ENCODE measurements at regions not wholly inside any gene's neighbourhood (a gene's known extent, or its start where the extent isn't known, plus 50 kb on each side); places are given as distances from the start of the nearest gene placed in this dataset.
"Not testable (repeated sequence)": the region's sequence is repeated elsewhere in the genome, so short reads cannot be mapped to it uniquely, and the experiment has no call there.

DNA sequence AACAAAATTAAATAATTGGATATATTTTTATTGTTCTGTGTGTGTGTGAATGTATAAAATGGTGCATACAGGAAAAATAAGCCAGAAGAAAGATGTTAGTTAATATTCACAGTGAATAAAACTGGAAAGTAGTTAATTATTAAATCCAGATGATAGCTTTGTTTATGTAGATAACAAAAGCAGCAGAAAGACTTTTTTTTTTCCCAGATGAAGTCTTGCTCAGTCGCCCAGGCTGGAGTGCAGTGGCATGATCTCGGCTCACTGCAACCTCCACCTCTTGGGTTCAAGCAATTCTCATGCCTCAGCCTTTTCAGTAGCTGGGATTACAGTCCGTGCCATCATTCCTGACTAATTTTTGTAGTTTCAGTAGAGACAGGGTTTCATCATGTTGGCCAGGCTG is 140.1 kb downstream of the ZNF486 start:
- Histone ChIP-seq H3K9ac (ENCODE audit: low read depth in 1 of 2, low read length in 2 of 2) (no peak overlapping the region), H3K9me3 (ENCODE audit: control insufficient read depth in 2 of 2, low read length in 2 of 2) (peaks cover 0 to 3% of the 10 kb centered on the region in 2 donors), H3K36me3 (ENCODE audit: control insufficient read depth in 2 of 2, insufficient read depth in 2 of 2, low read length in 2 of 2) (no peaks in the 10 kb centered on the region), H3K27ac (ENCODE audit: low read depth in 2 of 2, low read length in 2 of 2) (no peak overlapping the region), H3K4me3 (ENCODE audit: low read length in 2 of 2) (no peak overlapping the region), H3K4me1 (ENCODE audit: control insufficient read depth in 2 of 2, insufficient read depth in 2 of 2, low read length in 2 of 2) (no peaks in the 10 kb centered on the region), H3K27me3 (ENCODE audit: control insufficient read depth in 2 of 2, insufficient read depth in 2 of 2, low read length in 2 of 2) (no peaks in the 10 kb centered on the region)

DNA sequence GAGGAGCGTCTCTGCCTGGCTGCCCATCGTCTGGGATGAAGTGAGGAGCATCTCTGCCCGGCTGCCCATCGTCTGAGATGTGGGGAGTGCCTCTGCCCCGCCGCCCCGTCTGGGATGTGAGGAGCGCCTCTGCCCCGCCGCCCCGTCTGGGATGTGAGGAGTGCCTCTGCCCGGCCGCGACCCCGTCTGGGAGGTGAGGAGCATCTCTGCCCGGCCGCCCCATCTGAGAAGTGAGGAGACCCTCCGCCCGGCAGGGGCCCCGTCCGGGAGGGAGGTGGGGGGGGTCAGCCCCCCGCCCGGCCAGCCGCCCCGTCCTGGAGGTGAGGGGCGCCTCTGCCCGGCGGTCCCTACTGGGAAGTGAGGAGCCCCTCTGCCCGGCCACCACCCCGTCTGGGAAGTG is 129.3 kb downstream of the ZNF486 start:
- H3K9me3 ChIP-seq (ENCODE audit: control insufficient read depth in 2 of 2, low read length in 2 of 2); H3K36me3 ChIP-seq (ENCODE audit: control insufficient read depth in 2 of 2, insufficient read depth in 2 of 2, low read length in 2 of 2); H3K9ac ChIP-seq (ENCODE audit: low read depth in 1 of 2, low read length in 2 of 2); H3K27me3 ChIP-seq (ENCODE audit: control insufficient read depth in 2 of 2, insufficient read depth in 2 of 2, low read length in 2 of 2); H3K4me3 ChIP-seq (ENCODE audit: low read length in 2 of 2); H3K4me1 ChIP-seq (ENCODE audit: control insufficient read depth in 2 of 2, insufficient read depth in 2 of 2, low read length in 2 of 2); H3K27ac ChIP-seq (ENCODE audit: low read depth in 2 of 2, low read length in 2 of 2): not testable (repeated sequence)

DNA sequence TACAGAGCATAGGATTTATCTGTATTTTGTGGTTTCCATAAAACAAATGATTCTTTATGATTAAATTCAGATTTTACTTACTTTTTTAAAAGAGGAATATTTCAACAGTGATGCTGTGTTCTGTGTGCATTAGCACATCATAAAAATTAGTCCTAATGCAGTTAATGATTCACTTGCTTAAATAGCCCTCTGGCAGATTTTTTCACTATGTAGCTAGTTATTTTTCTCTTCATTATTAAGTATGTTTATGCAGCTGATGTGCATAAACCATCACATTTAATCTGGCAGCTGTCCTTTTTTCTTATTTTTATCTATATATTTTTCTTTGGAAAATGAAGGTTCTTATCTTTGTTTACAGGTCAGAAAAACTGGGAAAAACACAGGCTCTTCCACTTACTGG is 127.2 kb downstream of the ZNF486 start:
- no peaks in the 10 kb centered on the region for H3K36me3 ChIP-seq (ENCODE audit: control insufficient read depth in 2 of 2, insufficient read depth in 2 of 2, low read length in 2 of 2)
- H3K27ac ChIP-seq (ENCODE audit: low read depth in 2 of 2, low read length in 2 of 2), result no peak overlapping the region
- H3K9me3 ChIP-seq (ENCODE audit: control insufficient read depth in 2 of 2, low read length in 2 of 2), result no peaks in the 10 kb centered on the region
- H3K4me1 ChIP-seq (ENCODE audit: control insufficient read depth in 2 of 2, insufficient read depth in 2 of 2, low read length in 2 of 2), result no peaks in the 10 kb centered on the region
- H3K9ac ChIP-seq (ENCODE audit: low read depth in 1 of 2, low read length in 2 of 2), result no peak overlapping the region
- no peak overlapping the region for H3K4me3 ChIP-seq (ENCODE audit: low read length in 2 of 2)
- H3K27me3 ChIP-seq (ENCODE audit: control insufficient read depth in 2 of 2, insufficient read depth in 2 of 2, low read length in 2 of 2), result no peaks in the 10 kb centered on the region

DNA sequence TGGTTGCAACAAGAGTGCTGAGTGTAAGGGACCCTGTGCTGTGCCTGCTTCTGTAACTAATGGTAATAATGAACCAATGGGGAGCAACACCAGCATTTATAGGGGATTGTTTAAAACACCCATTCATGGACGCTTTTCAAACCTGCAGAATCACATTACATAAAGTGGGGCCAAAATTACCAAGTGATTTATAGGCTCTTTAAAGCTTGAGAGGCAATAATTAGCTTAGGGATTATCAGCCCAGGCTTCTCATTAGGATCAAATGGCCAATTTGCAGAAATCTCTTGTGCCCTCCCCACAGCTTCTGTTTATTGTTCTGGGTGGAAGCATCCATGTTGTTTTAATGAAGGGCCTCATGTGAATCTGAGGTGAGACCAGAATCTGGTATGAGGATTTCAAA is 125.5 kb downstream of the ZNF486 start:
- not testable (repeated sequence) for H3K27me3 ChIP-seq (ENCODE audit: control insufficient read depth in 2 of 2, insufficient read depth in 2 of 2, low read length in 2 of 2); H3K36me3 ChIP-seq (ENCODE audit: control insufficient read depth in 2 of 2, insufficient read depth in 2 of 2, low read length in 2 of 2); H3K4me1 ChIP-seq (ENCODE audit: control insufficient read depth in 2 of 2, insufficient read depth in 2 of 2, low read length in 2 of 2); H3K9ac ChIP-seq (ENCODE audit: low read depth in 1 of 2, low read length in 2 of 2); H3K9me3 ChIP-seq (ENCODE audit: control insufficient read depth in 2 of 2, low read length in 2 of 2); H3K27ac ChIP-seq (ENCODE audit: low read depth in 2 of 2, low read length in 2 of 2); H3K4me3 ChIP-seq (ENCODE audit: low read length in 2 of 2)

DNA sequence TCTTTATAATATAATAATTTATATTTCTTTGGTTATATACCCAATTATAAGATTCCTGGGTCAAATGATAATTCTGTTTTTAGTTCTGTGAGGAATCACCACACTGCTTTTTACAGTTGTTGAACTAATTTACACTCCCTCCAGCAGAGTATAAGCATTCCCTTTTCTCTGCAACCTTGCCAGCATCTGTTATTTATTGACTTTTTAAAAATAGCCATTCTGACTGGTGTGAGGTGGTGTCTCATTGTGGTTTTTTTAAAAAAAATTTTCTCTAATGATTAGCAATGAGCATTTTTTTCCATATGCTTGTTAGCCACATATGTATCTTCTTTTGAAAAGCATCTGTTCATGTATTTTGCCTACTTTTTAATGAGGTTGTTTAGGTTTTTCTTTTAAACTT is 122.2 kb downstream of the ZNF486 start:
- H3K4me1 ChIP-seq (ENCODE audit: control insufficient read depth in 2 of 2, insufficient read depth in 2 of 2, low read length in 2 of 2), result no peaks in the 10 kb centered on the region
- no peaks in the 10 kb centered on the region for H3K36me3 ChIP-seq (ENCODE audit: control insufficient read depth in 2 of 2, insufficient read depth in 2 of 2, low read length in 2 of 2)
- H3K9ac ChIP-seq (ENCODE audit: low read depth in 1 of 2, low read length in 2 of 2), result no peak overlapping the region
- H3K4me3 ChIP-seq (ENCODE audit: low read length in 2 of 2), result no peak overlapping the region
- no peaks in the 10 kb centered on the region for H3K27me3 ChIP-seq (ENCODE audit: control insufficient read depth in 2 of 2, insufficient read depth in 2 of 2, low read length in 2 of 2)
- no peak overlapping the region for H3K27ac ChIP-seq (ENCODE audit: low read depth in 2 of 2, low read length in 2 of 2)
- H3K9me3 ChIP-seq (ENCODE audit: control insufficient read depth in 2 of 2, low read length in 2 of 2), result no peaks in the 10 kb centered on the region

DNA sequence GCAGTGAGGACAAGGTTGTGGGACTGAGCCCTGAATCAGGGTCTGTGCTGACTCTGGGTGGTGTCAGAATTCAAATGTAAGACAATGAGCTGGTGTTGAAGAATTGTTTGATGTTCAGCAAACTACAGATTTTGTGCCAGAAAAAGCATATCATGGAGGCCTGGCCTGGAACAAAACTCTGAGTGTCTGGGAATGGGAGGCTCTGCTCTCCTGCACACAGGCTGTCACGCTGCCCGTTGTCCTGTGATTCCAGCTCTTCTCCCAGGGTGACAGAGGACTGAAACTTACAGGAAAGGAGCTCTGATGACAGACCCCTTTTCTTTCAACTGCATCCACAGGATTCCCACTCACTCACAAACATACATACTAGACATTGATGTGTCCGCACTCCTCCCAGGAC is 120.1 kb downstream of the ZNF486 start:
- Histone ChIP-seq H3K4me3 (ENCODE audit: low read length in 2 of 2) (no peak overlapping the region), H3K9ac (ENCODE audit: low read depth in 1 of 2, low read length in 2 of 2) (no peak overlapping the region)

DNA sequence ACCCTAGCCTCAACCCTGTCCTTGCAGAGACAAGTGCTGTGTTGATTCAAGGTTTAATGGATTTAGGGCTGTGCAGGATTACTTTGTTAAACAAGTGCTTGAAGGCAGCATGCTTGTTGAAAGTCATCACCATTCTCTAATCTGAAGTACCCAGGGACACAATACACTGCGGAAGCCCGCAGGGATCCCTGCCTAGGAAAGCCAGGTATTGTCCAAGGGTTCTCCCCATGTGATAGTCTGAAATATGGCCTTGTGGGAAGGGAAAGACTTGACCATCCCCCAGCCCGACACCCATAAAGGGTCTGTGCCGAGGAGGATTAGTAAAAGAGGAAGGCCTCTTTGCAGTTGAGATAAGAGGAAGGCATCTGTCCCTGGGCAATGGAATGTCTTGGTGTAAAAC is 118.9 kb downstream of the ZNF486 start:
- H3K27me3 ChIP-seq (ENCODE audit: control insufficient read depth in 2 of 2, insufficient read depth in 2 of 2, low read length in 2 of 2); H3K4me3 ChIP-seq (ENCODE audit: low read length in 2 of 2); H3K4me1 ChIP-seq (ENCODE audit: control insufficient read depth in 2 of 2, insufficient read depth in 2 of 2, low read length in 2 of 2); H3K27ac ChIP-seq (ENCODE audit: low read depth in 2 of 2, low read length in 2 of 2); H3K36me3 ChIP-seq (ENCODE audit: control insufficient read depth in 2 of 2, insufficient read depth in 2 of 2, low read length in 2 of 2); H3K9me3 ChIP-seq (ENCODE audit: control insufficient read depth in 2 of 2, low read length in 2 of 2); H3K9ac ChIP-seq (ENCODE audit: low read depth in 1 of 2, low read length in 2 of 2): not testable (repeated sequence)

More for the DNA sequence above, 120.1 kb downstream of the ZNF486 start:
- no peaks in the 10 kb centered on the region for H3K9me3 ChIP-seq (ENCODE audit: control insufficient read depth in 2 of 2, low read length in 2 of 2)
- H3K4me1 ChIP-seq (ENCODE audit: control insufficient read depth in 2 of 2, insufficient read depth in 2 of 2, low read length in 2 of 2), result no peaks in the 10 kb centered on the region
- H3K27me3 ChIP-seq (ENCODE audit: control insufficient read depth in 2 of 2, insufficient read depth in 2 of 2, low read length in 2 of 2), result no peaks in the 10 kb centered on the region
- no peak overlapping the region for H3K27ac ChIP-seq (ENCODE audit: low read depth in 2 of 2, low read length in 2 of 2)
- no peaks in the 10 kb centered on the region for H3K36me3 ChIP-seq (ENCODE audit: control insufficient read depth in 2 of 2, insufficient read depth in 2 of 2, low read length in 2 of 2)

DNA sequence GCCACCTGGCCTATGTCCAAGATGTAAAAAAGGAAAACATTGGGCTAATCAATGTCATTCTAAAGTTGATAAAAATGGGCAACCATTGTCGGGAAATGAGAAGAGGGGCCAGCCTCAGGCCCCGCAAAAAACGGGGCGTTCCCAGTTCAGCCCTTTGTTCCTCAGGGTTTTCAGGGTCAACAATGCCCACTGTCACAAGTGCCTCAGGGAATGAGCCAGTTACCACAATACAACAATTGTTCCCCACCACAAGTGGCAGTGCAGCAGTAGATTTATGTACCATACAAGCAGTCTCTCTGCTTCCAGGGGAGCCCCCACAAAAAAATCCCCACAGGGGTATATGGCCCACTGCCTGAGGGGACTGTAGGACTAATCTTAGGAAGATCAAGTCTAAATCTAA is 112.5 kb downstream of the ZNF486 start:
- Histone ChIP-seq H3K9ac (ENCODE audit: low read depth in 1 of 2, low read length in 2 of 2) (no peak overlapping the region), H3K4me1 (ENCODE audit: control insufficient read depth in 2 of 2, insufficient read depth in 2 of 2, low read length in 2 of 2) (no peaks in the 10 kb centered on the region), H3K27ac (ENCODE audit: low read depth in 2 of 2, low read length in 2 of 2) (no peak overlapping the region), H3K9me3 (ENCODE audit: control insufficient read depth in 2 of 2, low read length in 2 of 2) (no peaks in the 10 kb centered on the region), H3K4me3 (ENCODE audit: low read length in 2 of 2) (no peak overlapping the region), H3K36me3 (ENCODE audit: control insufficient read depth in 2 of 2, insufficient read depth in 2 of 2, low read length in 2 of 2) (no peaks in the 10 kb centered on the region), H3K27me3 (ENCODE audit: control insufficient read depth in 2 of 2, insufficient read depth in 2 of 2, low read length in 2 of 2) (no peaks in the 10 kb centered on the region)

DNA sequence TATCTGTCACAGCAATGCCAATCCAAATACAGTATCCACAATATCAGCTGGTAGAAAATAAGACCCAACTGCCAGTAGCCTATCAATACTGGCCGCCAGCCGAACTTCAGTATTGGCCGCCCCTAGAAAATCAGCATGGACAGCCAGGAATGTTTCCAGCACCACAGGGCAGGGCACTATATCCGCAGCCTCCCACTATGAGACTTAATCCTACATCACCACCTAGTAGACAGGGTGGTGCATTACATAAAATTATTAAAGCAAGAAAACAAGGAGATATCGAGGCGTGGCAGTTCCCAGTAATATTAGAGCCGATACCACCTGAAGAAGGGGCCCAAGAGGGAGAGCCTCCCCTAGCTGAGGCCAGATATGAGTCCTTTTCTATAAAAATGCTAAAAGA is 111.3 kb downstream of the ZNF486 start:
- Histone ChIP-seq H3K9me3 (ENCODE audit: control insufficient read depth in 2 of 2, low read length in 2 of 2) (no peaks in the 10 kb centered on the region), H3K36me3 (ENCODE audit: control insufficient read depth in 2 of 2, insufficient read depth in 2 of 2, low read length in 2 of 2) (no peaks in the 10 kb centered on the region), H3K4me3 (ENCODE audit: low read length in 2 of 2) (no peak overlapping the region), H3K9ac (ENCODE audit: low read depth in 1 of 2, low read length in 2 of 2) (no peak overlapping the region), H3K27ac (ENCODE audit: low read depth in 2 of 2, low read length in 2 of 2) (no peak overlapping the region), H3K4me1 (ENCODE audit: control insufficient read depth in 2 of 2, insufficient read depth in 2 of 2, low read length in 2 of 2) (no peaks in the 10 kb centered on the region), H3K27me3 (ENCODE audit: control insufficient read depth in 2 of 2, insufficient read depth in 2 of 2, low read length in 2 of 2) (no peaks in the 10 kb centered on the region)

DNA sequence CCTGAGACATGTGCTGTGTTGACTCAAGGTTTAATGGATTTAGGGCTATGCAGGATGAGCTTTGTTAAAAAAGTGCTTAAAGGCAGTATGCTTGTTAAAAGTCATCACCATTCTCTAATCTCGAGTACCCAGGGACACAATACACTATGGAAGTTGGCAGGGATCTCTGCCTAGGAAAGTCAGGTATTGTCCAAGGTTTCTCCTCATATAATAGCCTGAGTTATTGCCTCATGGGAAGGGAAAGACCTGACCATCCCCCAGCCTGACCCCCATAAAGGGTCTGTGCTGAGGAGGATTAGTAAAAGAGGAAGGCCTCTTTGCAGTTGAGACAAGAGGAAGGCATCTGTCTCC is 109.7 kb downstream of the ZNF486 start:
- H3K36me3 ChIP-seq (ENCODE audit: control insufficient read depth in 2 of 2, insufficient read depth in 2 of 2, low read length in 2 of 2); H3K9me3 ChIP-seq (ENCODE audit: control insufficient read depth in 2 of 2, low read length in 2 of 2); H3K9ac ChIP-seq (ENCODE audit: low read depth in 1 of 2, low read length in 2 of 2); H3K4me1 ChIP-seq (ENCODE audit: control insufficient read depth in 2 of 2, insufficient read depth in 2 of 2, low read length in 2 of 2); H3K27me3 ChIP-seq (ENCODE audit: control insufficient read depth in 2 of 2, insufficient read depth in 2 of 2, low read length in 2 of 2); H3K27ac ChIP-seq (ENCODE audit: low read depth in 2 of 2, low read length in 2 of 2); H3K4me3 ChIP-seq (ENCODE audit: low read length in 2 of 2): not testable (repeated sequence)

DNA sequence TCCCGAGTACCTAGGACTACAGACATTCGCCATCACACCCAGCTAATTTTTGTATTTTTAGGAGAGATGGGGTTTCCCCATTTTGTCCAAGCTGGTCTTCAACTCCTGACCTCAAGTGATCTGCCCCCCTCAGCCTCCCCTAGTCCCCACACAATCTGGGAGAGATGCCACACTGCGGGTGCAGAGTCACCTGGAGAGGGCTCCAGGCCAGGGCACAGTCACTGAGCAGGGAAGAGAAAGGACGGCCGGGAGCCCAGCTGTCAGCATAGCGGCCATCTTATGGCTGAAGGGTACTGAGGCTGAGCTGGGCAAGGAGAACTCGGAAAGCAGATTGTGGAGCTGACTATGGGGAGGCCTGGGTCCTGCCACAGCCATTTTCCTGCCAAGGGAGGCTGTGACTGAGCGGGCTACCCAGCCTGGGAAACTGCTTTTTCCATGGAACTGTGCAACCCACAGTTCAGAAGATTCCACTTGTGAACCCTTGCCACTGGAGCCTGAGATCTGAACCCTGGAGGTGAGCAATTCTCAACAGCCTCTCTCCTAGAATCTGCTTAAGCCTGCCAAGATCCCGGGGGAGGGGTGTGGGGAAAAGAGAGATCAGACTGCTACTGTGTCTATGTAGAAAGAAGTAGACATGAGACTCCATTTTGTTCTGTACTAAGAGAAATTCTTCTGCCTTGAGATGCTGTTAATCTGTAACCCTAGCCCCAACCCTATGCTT is 109.2 kb downstream of the ZNF486 start:
- no peak overlapping the region for H3K9ac ChIP-seq (ENCODE audit: low read depth in 1 of 2, low read length in 2 of 2)
- no peaks in the 10 kb centered on the region for H3K9me3 ChIP-seq (ENCODE audit: control insufficient read depth in 2 of 2, low read length in 2 of 2)
- H3K27ac ChIP-seq (ENCODE audit: low read depth in 2 of 2, low read length in 2 of 2), result no peak overlapping the region
- H3K27me3 ChIP-seq (ENCODE audit: control insufficient read depth in 2 of 2, insufficient read depth in 2 of 2, low read length in 2 of 2), result no peaks in the 10 kb centered on the region
- H3K4me1 ChIP-seq (ENCODE audit: control insufficient read depth in 2 of 2, insufficient read depth in 2 of 2, low read length in 2 of 2), result no peaks in the 10 kb centered on the region
- no peak overlapping the region for H3K4me3 ChIP-seq (ENCODE audit: low read length in 2 of 2)
- no peaks in the 10 kb centered on the region for H3K36me3 ChIP-seq (ENCODE audit: control insufficient read depth in 2 of 2, insufficient read depth in 2 of 2, low read length in 2 of 2)

Data from mucosa of rectum (tissue), 2 donors.